Caco-2 (cell line): ENCODE measurements at regions not wholly inside any gene's neighbourhood (a gene's known extent, or its start where the extent isn't known, plus 50 kb on each side); places are given as distances from the start of the nearest gene placed in this dataset.

Experiments used
- BruUV-seq: library from RNA; stranded (reverse); fragments of 400-500 nt; replicated peaks from 2 replicates; lab custom pipeline; 2021; lab: Mats Ljungman, UMichigan
- CTCF ChIA-PET: fragments of 300-600 bp; sonication (Branson Sonifier 250); formaldehyde crosslinking; loops from one replicate; lab custom pipeline; 2022; ENCODE audit warnings: antibody characterized with exemption; lab: Charles Lee
- POLR2A ChIA-PET: fragments of 300-600 bp; sonication (Branson Sonifier 250); formaldehyde crosslinking; loops from one replicate; lab custom pipeline; 2022; ENCODE audit warnings: antibody characterized with exemption; lab: Charles Lee
- DNase-seq, 2 experiments: peaks; one replicate each; pipeline versions ENCODE4 v3.0.0 to v3.0.0-alpha.2; 2020 to 2022
- H3K27me3 ChIP-seq: replicated peaks from 2 replicates; pipeline ENCODE4 v1.6.0; 2011; ENCODE audit warnings: low read length; ENCODE audit not compliant: control insufficient read depth, insufficient read depth
- H3K36me3 ChIP-seq: 2 replicates; pipeline ENCODE4 v1.5.1; 2011; ENCODE audit warnings: low read length; ENCODE audit not compliant: control insufficient read depth, insufficient read depth
- H3K4me1 ChIP-seq: fragments of 250-450 bp; sonication (Bioruptor Pico); 2 replicates; pipeline ENCODE4 v1.5.1; 2020; ENCODE audit warnings: mild to moderate bottlenecking
- H3K4me3 ChIP-seq: 2 replicates; pipeline ENCODE4 v1.5.1; 2011; ENCODE audit warnings: low read depth, mild to moderate bottlenecking, control low read depth, low read length
- H3K9me3 ChIP-seq: fragments of 250-450 bp; sonication (Bioruptor Pico); 2 replicates; pipeline ENCODE4 v1.5.1; 2020; ENCODE audit warnings: mild to moderate bottlenecking, moderate library complexity
- H3K27ac Mint-ChIP-seq: one replicate; pipeline ENCODE4 v1.8.0; 2022; ENCODE audit warnings: mixed read lengths; ENCODE audit not compliant: unreplicated experiment
- H3K27me3 Mint-ChIP-seq: one replicate; pipeline ENCODE4 v1.8.0; 2022; ENCODE audit warnings: mixed read lengths; ENCODE audit not compliant: insufficient read depth, unreplicated experiment
- H3K36me3 Mint-ChIP-seq: one replicate; pipeline ENCODE4 v1.8.0; 2022; ENCODE audit warnings: mild to moderate bottlenecking, mixed read lengths; ENCODE audit not compliant: insufficient read depth, unreplicated experiment
- H3K4me1 Mint-ChIP-seq: one replicate; pipeline ENCODE4 v1.8.0; 2022; ENCODE audit warnings: low read depth, mixed read lengths; ENCODE audit not compliant: unreplicated experiment
- H3K4me3 Mint-ChIP-seq: one replicate; pipeline ENCODE4 v1.8.0; 2022; ENCODE audit warnings: mild to moderate bottlenecking, moderate library complexity, mixed read lengths; ENCODE audit not compliant: unreplicated experiment
- H3K9me3 Mint-ChIP-seq: one replicate; pipeline ENCODE4 v1.8.0; 2022; ENCODE audit warnings: mixed read lengths; ENCODE audit not compliant: unreplicated experiment
- intact Hi-C: fragments of 100-400 bp; cut with micrococcal nuclease; formaldehyde crosslinking; loops from one replicate; pipeline ENCODE4 v1.10.0; 2022; ENCODE audit not compliant: unreplicated experiment
- TF ChIP-seq, protein P1 (sequence below), 2 experiments: fragments of 200-600 bp in 1 of 2; IDR thresholded peaks; 1 replicate in 1 of 2; 2 replicates in 1 of 2; pipeline versions ENCODE4 v1.5.1 to v1.8.0; 2011 to 2022; ENCODE audit warnings: antibody characterized with exemption in 1 of 2, control low read depth in 1 of 2, inconsistent platforms in 1 of 2, low read depth in 1 of 2, low read length in 1 of 2, mild to moderate bottlenecking in 1 of 2, moderate library complexity in 1 of 2; ENCODE audit not compliant: insufficient read depth in 1 of 2, severe bottlenecking in 1 of 2, unreplicated experiment in 1 of 2

DNA sequence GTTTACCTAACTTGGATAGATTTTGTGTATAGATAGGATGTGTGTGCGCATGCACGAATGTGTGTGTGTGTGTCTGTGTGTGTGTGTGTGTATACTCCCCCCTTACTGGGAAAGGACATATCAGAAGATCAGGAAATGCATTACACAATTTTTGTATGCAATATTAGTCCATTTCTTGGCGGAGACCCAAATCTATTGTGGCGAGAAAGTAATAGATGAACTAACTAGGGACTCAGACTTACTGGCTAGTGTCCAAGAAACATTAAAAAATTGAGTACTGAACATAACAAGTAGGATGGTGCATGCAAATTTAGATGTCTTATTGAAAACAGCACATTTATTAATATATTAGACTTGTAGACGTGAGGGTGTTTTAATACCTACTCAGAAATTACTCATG lies 1036.5 kb upstream of the FANCL start:
- intact Hi-C loops = no loop called here
- no TSS peak for BruUV-seq
- DNase-seq = no peak
- Histone ChIP-seq H3K27me3 (no peaks in the 10 kb centered on the region), H3K36me3 (no peaks in the 10 kb centered on the region), H3K4me3 (no peak overlapping the region), H3K4me1 (no peaks in the 10 kb centered on the region), H3K9me3 (no peaks in the 10 kb centered on the region)
- H3K4me1 Mint-ChIP-seq = no peaks in the 10 kb centered on the region
- ChIA-PET POLR2A (no interaction called here), CTCF (no interaction called here)
- H3K9me3 Mint-ChIP-seq = no peaks in the 10 kb centered on the region
- no peak overlapping the region for H3K4me3 Mint-ChIP-seq
- H3K27me3 Mint-ChIP-seq = no peaks in the 10 kb centered on the region
- TF ChIP-seq, protein P1, sequence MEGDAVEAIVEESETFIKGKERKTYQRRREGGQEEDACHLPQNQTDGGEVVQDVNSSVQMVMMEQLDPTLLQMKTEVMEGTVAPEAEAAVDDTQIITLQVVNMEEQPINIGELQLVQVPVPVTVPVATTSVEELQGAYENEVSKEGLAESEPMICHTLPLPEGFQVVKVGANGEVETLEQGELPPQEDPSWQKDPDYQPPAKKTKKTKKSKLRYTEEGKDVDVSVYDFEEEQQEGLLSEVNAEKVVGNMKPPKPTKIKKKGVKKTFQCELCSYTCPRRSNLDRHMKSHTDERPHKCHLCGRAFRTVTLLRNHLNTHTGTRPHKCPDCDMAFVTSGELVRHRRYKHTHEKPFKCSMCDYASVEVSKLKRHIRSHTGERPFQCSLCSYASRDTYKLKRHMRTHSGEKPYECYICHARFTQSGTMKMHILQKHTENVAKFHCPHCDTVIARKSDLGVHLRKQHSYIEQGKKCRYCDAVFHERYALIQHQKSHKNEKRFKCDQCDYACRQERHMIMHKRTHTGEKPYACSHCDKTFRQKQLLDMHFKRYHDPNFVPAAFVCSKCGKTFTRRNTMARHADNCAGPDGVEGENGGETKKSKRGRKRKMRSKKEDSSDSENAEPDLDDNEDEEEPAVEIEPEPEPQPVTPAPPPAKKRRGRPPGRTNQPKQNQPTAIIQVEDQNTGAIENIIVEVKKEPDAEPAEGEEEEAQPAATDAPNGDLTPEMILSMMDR (IDR thresholded peaks at IDR 0.05; ENCODE audit: insufficient read depth in 1 of 2, low read depth in 1 of 2, low read length in 1 of 2, severe bottlenecking in 1 of 2, unreplicated experiment in 1 of 2) = no peak
- no peak overlapping the region for H3K27ac Mint-ChIP-seq
- H3K36me3 Mint-ChIP-seq = no peaks in the 10 kb centered on the region

DNA sequence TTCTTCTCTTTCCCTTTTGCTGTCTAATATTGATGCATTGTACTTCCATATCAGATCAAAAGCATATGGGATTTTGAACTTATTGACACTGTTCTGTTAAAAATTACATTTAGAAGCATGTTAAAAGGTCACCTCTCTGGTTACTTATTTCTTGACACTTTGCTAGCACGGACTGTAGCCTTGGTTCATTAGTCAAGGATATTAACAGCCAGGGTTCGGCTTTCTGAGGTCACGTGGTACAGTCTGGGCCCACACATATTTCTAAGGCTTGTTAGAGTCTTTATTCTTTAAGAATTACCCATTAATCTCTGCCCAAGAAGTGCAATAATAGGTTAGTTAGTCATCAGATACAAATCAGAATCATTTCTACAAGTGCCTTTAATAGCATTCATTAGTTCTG lies 1035.8 kb upstream of the FANCL start:
- H3K27me3 Mint-ChIP-seq = no peaks in the 10 kb centered on the region
- H3K4me1 ChIP-seq = no peaks in the 10 kb centered on the region
- H3K27ac Mint-ChIP-seq = no peak overlapping the region
- TF ChIP-seq, protein P1 (IDR thresholded peaks at IDR 0.05; ENCODE audit: insufficient read depth in 1 of 2, low read depth in 1 of 2, low read length in 1 of 2, severe bottlenecking in 1 of 2, unreplicated experiment in 1 of 2) = no peak
- CTCF ChIA-PET = no interaction called here
- H3K9me3 Mint-ChIP-seq = no peaks in the 10 kb centered on the region
- no peaks in the 10 kb centered on the region for H3K4me1 Mint-ChIP-seq
- DNase-seq = no peak
- H3K4me3 Mint-ChIP-seq = no peak overlapping the region
- BruUV-seq = no TSS peak
- POLR2A ChIA-PET = no interaction called here
- H3K9me3 ChIP-seq = no peaks in the 10 kb centered on the region
- no peaks in the 10 kb centered on the region for H3K36me3 ChIP-seq
- no peak overlapping the region for H3K4me3 ChIP-seq
- no peaks in the 10 kb centered on the region for H3K36me3 Mint-ChIP-seq
- H3K27me3 ChIP-seq = no peaks in the 10 kb centered on the region
- intact Hi-C loops = no loop called here

DNA sequence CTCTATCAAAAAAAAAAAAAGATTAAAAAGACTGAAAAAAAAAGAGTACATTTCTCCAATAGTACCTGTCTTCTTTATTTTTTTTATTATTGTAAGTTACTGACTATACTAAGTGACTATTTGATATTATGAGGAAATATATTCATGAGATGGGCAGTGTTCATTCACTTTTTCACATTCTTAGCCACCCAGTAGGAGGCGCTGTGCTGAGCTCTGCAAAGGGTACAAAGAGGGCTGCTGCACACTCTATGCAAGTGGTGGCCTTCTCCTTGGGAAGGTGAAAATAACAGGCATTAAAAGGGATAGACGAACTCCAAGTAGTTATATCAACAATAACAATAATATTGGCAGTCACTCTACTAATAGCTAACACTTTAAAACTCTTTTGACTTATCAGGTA lies 1034.9 kb upstream of the FANCL start:
- H3K36me3 ChIP-seq = no peaks in the 10 kb centered on the region
- no peaks in the 10 kb centered on the region for H3K36me3 Mint-ChIP-seq
- POLR2A ChIA-PET = no interaction called here
- H3K4me3 Mint-ChIP-seq = no peak overlapping the region
- H3K27me3 Mint-ChIP-seq = no peaks in the 10 kb centered on the region
- no peak overlapping the region for H3K27ac Mint-ChIP-seq
- H3K27me3 ChIP-seq = no peaks in the 10 kb centered on the region
- intact Hi-C loops = no loop called here
- H3K4me1 Mint-ChIP-seq = no peaks in the 10 kb centered on the region
- no peak for DNase-seq
- H3K9me3 Mint-ChIP-seq = no peaks in the 10 kb centered on the region
- TF ChIP-seq, protein P1 (IDR thresholded peaks at IDR 0.05; ENCODE audit: insufficient read depth in 1 of 2, low read depth in 1 of 2, low read length in 1 of 2, severe bottlenecking in 1 of 2, unreplicated experiment in 1 of 2) = peak; percentile 3 to 44
- CTCF ChIA-PET = no interaction called here
- no peaks in the 10 kb centered on the region for H3K4me1 ChIP-seq
- H3K4me3 ChIP-seq = no peak overlapping the region
- H3K9me3 ChIP-seq = no peaks in the 10 kb centered on the region
- no TSS peak for BruUV-seq
